IPS-18c (cell line): ENCODE measurements at regions not wholly inside any gene's neighbourhood (a gene's known extent, or its start where the extent isn't known, plus 50 kb on each side); places are given as distances from the start of the nearest gene placed in this dataset.

Source experiments
- H3K4me3 ChIP-seq: 2 replicates; pipeline ENCODE4 v1.7.0; 2013; ENCODE audit warnings: low read depth, mild to moderate bottlenecking, low read length, moderate library complexity; ENCODE audit not compliant: insufficient read depth
- H3K9me3 ChIP-seq: one replicate; pipeline ENCODE4 v1.6.1; 2013; ENCODE audit warnings: mild to moderate bottlenecking, low read length, moderate library complexity; ENCODE audit not compliant: control insufficient read depth, insufficient read depth

- no peak overlapping the region for H3K4me3 ChIP-seq
- H3K9me3 ChIP-seq = peaks cover 2% of the 10 kb centered on the region
Observed at GRCh38 chr4:35975617-35976355, 268.5 kb downstream of the ARAP2 start.

GRCh38 chr4:35978551-35978950 is 265.8 kb downstream of the ARAP2 start:
- no peak overlapping the region for H3K4me3 ChIP-seq
- H3K9me3 ChIP-seq = peaks cover 2% of the 10 kb centered on the region

GRCh38 chr4:35982318-35982717 is 262.0 kb downstream of the ARAP2 start:
- no peaks in the 10 kb centered on the region for H3K9me3 ChIP-seq

GRCh38 chr4:35986537-35986936 is 257.8 kb downstream of the ARAP2 start:
- no peak overlapping the region for H3K4me3 ChIP-seq
- no peaks in the 10 kb centered on the region for H3K9me3 ChIP-seq

More at GRCh38 chr4:35982318-35982717, 262.0 kb downstream of the ARAP2 start:
- H3K4me3 ChIP-seq = no peak overlapping the region

GRCh38 chr4:35993606-35994005 is 250.7 kb downstream of the ARAP2 start:
- no peaks in the 10 kb centered on the region for H3K9me3 ChIP-seq
- H3K4me3 ChIP-seq = no peak overlapping the region

- Histone ChIP-seq H3K9me3 (no peaks in the 10 kb centered on the region), H3K4me3 (no peak overlapping the region)
Observed at GRCh38 chr4:36000941-36001557, 243.3 kb downstream of the ARAP2 start.

- Histone ChIP-seq H3K4me3 (no peak overlapping the region), H3K9me3 (no peaks in the 10 kb centered on the region)
Observed at GRCh38 chr4:36003051-36003450, 241.3 kb downstream of the ARAP2 start.

- Histone ChIP-seq H3K4me3 (no peak overlapping the region), H3K9me3 (no peaks in the 10 kb centered on the region)
Observed at GRCh38 chr4:36004204-36004851, 240.0 kb downstream of the ARAP2 start.

- Histone ChIP-seq H3K4me3 (no peak overlapping the region), H3K9me3 (no peaks in the 10 kb centered on the region)
Observed at GRCh38 chr4:36006226-36006625, 238.1 kb downstream of the ARAP2 start.

GRCh38 chr4:36010397-36010929 is 233.9 kb downstream of the ARAP2 start:
- Histone ChIP-seq H3K4me3 (no peak overlapping the region), H3K9me3 (no peaks in the 10 kb centered on the region)

GRCh38 chr4:36011381-36011780 is 232.9 kb downstream of the ARAP2 start:
- Histone ChIP-seq H3K4me3 (no peak overlapping the region), H3K9me3 (no peaks in the 10 kb centered on the region)

GRCh38 chr4:36012503-36012902 is 231.8 kb downstream of the ARAP2 start:
- no peak overlapping the region for H3K4me3 ChIP-seq
- H3K9me3 ChIP-seq = no peaks in the 10 kb centered on the region

- Histone ChIP-seq H3K9me3 (no peaks in the 10 kb centered on the region), H3K4me3 (no peak overlapping the region)
Observed at GRCh38 chr4:36013206-36013605, 231.1 kb downstream of the ARAP2 start.
